GM19395 (cell line): ENCODE measurements at regions not wholly inside any gene's neighbourhood (a gene's known extent, or its start where the extent isn't known, plus 50 kb on each side); places are given as distances from the start of the nearest gene placed in this dataset.

ENCODE experiments used
- ATAC-seq: cut with Tn5 transposase; IDR thresholded peaks from one replicate; pipeline ENCODE4 v1.9.1; 2021; ENCODE audit warnings: mild to moderate bottlenecking, moderate library complexity; ENCODE audit not compliant: unreplicated experiment

- no peak for ATAC-seq
Measured at GRCh38 chr20:6831461-6831860, 64.0 kb downstream of the BMP2 start.

DNA sequence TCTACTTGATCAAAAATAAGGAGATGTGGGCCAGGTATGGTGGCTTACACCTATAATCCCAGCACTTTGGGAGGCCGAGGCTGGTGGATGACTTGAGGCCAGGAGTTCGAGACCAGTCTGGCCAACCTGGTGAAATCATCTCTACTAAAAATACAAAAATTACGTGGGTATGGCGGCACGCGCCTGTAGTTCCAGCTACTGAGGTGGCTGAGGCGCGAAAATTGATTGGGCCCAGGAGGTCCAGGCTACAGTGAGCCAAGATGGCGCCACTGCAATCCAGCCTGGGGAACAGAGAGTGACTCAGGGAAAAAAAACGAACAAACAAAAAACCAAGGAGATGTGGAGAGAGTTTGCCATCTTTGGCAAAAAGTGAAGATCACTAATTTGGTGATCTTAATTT, 65.3 kb downstream of the BMP2 start:
- ATAC-seq: no peak

- ATAC-seq: no peak
Measured at GRCh38 chr20:6835609-6836008, 68.1 kb downstream of the BMP2 start.

DNA sequence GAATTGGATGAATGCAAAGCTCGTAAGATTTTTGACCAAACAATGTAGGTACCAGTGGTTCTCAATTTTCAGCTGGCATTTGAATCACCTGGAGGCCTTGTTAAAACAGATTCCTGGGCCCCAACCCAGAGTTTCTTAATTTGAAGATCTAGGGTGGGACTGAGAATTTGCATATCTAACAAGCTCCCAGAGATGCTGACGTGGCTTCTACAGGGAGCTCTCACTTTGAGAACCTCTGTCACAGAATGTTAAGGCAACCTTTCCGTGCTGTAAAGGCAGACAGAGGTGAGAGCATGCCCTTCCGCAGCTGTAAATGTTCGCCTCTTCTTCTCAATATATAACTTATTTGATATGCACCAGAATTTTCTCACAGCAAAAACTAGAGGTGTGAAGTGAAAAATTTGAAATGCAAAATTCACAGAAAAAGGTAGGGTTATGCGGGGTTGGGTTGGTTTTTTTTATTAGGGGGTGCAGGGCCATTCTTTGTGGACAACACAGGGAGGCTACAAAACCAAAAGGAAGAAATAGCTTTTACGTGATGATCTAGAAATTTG, 69.4 kb downstream of the BMP2 start:
- ATAC-seq: no peak

GRCh38 chr20:6837730-6838129, 70.2 kb downstream of the BMP2 start:
- no peak for ATAC-seq

GRCh38 chr20:6838181-6838826, 70.8 kb downstream of the BMP2 start:
- ATAC-seq: peak; percentile 82

- ATAC-seq: no peak
Measured at GRCh38 chr20:6841128-6841527, 73.6 kb downstream of the BMP2 start.

- ATAC-seq: no peak
Measured at GRCh38 chr20:6845141-6845540, 77.7 kb downstream of the BMP2 start.

GRCh38 chr20:6848041-6848440, 80.6 kb downstream of the BMP2 start:
- ATAC-seq: no peak

- no peak for ATAC-seq
Measured at GRCh38 chr20:6848992-6849391, 81.5 kb downstream of the BMP2 start.

- ATAC-seq: no peak
Measured at GRCh38 chr20:6851136-6851535, 83.7 kb downstream of the BMP2 start.

DNA sequence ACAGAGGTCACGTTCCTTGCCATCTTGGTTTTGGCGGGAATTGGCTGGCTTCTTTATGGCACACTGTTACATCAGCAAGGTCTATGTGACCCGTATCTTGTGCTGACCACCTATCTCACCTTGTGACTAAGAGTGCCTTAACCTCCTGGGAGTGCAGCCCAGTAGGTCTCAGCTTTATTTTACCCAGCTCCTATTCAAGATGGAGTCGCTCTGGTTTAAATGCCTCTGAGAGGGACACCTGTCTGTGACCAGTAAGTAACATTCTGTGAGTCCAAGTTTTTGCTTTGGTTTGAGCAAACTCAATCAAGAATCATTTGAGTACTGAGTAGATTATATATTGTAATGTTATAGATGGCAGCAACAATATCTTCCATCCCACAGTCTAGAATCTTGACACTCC, 85.0 kb downstream of the BMP2 start:
- ATAC-seq: no peak

- no peak for ATAC-seq
Measured at GRCh38 chr20:6855104-6855503, 87.6 kb downstream of the BMP2 start.

- no peak for ATAC-seq
Measured at GRCh38 chr20:6855796-6856195, 88.3 kb downstream of the BMP2 start.

DNA sequence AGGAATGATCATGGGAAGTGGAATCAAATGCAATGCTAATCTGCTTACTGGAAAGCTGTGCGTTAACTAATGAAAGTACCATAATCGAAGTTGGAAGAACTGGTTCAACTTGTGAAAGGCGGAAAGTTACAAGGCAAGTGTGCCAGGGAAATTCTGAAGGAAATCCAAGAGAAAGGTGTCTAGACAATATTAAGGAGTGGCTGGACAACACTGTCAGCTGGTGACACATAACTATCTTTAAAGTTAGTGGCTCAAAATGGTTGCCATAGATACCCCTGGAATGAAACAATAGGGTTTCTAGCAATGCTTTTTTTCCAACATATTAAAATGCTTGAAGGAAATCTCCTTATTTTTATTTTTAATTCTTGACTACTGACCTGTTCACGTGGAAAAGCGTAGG, 90.4 kb downstream of the BMP2 start:
- no peak for ATAC-seq

- no peak for ATAC-seq
Measured at GRCh38 chr20:6863355-6863754, 95.9 kb downstream of the BMP2 start.

DNA sequence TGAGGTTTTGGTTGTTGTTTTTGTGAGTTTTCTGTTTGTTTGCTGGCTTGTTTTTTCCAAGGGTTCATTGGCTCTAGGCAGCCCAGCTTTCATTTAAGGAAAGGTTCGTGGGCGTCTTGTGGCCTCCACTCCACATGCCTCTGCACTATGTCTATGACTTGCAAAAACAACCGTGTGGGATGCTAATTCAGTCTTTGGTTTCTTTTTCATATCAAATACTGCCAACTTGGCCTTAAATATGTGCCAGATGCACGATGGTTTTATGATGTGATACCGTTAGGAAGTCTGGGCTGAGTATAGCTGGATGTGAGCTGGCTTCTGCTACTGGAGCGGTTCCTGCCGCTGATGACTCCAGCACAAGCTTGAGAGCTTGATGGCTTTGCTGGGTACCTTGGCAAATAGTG, 96.3 kb downstream of the BMP2 start:
- ATAC-seq: no peak

DNA sequence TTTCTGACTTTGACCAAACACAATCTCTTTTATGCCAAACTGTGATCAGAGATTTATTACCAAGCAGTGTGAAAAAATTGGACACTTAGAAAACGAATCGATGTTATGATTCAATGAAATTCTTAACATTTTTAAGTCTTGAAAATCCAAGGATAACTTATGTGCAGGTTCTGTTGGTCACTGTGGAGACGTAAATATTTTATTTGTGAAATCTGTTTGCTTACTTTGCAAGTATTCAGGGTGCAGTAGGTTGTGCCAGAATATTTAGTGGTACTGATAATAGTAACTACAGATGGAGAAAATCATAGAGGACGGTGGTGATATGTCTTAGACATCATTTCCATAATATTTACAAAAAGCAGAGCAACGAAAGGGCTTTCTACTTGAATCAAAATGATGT, 97.3 kb downstream of the BMP2 start:
- ATAC-seq: no peak

- no peak for ATAC-seq
Measured at GRCh38 chr20:6866741-6867140, 99.3 kb downstream of the BMP2 start.

GRCh38 chr20:6868861-6869260, 101.4 kb downstream of the BMP2 start:
- ATAC-seq: no peak

- ATAC-seq: no peak
Measured at GRCh38 chr20:6870559-6870958, 103.1 kb downstream of the BMP2 start.

GRCh38 chr20:6877633-6878032, 110.1 kb downstream of the BMP2 start:
- ATAC-seq: no peak
